HG03280 (cell line): ENCODE measurements at regions not wholly inside any gene's neighbourhood (a gene's known extent, or its start where the extent isn't known, plus 50 kb on each side); places are given as distances from the start of the nearest gene placed in this dataset.
"Not testable (repeated sequence)": the region's sequence is repeated elsewhere in the genome, so short reads cannot be mapped to it uniquely, and the experiment has no call there.

Experiments used
- ATAC-seq: cut with Tn5 transposase; IDR thresholded peaks from one replicate; pipeline ENCODE4 v1.9.1; 2021; ENCODE audit warnings: mild to moderate bottlenecking, moderate library complexity; ENCODE audit not compliant: unreplicated experiment

DNA sequence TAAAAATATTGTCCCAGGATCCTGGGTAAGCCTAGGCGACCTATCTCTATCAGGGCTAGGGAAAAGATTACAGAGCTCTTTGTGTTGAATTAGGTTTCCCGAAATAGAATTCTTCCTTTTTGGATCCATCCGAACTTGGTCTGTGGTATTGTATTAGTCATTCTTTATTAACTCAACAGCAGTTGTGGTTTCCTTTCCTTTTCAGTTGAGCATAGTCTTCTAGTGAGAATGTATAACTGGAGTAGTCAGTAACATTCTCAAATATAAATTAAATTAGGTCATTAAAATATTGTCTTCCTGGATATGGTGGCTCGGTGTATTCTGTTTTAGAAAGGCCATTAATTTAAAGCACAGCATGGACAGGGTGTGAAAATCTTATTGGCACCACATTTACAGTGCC is 520.4 kb downstream of the NLGN4X start:
- no peak for ATAC-seq

DNA sequence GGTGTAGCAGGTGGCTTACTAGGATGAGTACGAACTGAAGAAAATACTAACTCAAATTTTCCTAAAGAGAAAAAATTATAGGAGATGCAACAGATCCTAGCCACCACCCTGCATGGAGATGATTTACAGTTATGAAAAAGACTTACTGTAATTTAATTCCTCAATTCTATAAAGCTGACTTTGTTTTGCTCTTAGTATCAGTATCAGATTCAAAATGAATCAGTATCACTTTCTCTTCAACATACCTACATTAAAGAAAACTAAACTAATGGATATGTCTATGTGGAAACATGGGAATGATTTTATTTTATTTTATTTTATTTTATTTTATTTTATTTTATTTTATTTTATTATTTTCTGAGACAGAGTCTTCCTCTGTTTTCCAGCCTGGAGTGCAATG is 525.8 kb downstream of the NLGN4X start:
- ATAC-seq: no peak

DNA sequence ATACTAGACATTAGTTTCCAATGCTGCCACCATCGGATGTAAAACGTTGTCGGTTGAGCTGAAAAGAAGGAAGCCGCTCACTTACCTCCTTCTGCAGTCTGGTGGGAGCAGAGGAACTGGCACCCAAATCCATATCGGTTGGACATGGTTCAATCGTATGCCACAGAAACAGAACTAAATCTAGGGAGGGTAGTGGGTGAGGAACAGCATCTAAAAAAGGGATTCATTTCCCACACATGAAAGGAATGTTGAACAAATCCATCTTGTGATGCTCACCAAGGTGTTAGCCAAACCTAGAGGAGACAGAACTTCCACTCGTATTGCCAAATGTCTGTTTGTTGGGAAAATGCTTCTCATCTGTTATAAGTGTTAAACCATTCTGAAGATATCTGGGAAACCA is 532.7 kb downstream of the NLGN4X start:
- no peak for ATAC-seq

DNA sequence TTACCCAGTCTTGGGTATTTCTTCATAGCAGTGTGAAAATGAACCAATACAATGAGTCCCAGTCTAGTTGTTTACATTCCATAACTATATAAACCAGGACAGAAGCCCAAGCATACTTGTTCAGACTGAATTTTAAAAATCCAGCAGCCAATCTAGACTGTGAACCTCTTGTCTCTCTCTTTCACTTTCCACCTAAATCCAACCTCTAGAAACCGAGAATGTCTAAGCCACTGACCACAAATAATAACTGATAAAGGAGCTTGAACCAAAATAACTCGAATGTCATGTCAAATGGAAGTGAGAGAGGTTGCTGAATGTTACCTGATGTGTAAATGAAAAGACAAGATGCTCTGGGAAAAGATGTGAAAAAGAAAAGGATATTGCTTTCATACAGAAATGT is 544.7 kb downstream of the NLGN4X start:
- ATAC-seq: no peak

DNA sequence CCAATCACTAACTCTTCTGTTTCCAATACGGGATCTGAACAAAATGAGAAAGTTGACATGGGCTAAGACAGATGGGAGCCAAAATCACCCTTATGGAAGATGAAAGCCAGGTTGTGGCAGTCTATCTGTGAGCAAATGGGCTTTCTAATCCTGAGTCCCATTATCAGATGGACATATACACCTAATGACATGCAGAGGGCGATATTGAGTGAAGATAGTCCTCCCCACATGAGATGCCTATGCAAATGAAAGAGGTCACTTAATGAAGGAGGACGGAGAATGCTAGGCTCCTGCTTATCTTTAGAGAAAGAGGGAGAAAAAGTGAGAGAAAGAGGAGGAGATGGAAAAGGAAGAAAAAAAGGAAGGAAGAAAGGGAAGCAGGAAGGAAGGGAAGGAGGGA is 547.5 kb downstream of the NLGN4X start:
- no peak for ATAC-seq

DNA sequence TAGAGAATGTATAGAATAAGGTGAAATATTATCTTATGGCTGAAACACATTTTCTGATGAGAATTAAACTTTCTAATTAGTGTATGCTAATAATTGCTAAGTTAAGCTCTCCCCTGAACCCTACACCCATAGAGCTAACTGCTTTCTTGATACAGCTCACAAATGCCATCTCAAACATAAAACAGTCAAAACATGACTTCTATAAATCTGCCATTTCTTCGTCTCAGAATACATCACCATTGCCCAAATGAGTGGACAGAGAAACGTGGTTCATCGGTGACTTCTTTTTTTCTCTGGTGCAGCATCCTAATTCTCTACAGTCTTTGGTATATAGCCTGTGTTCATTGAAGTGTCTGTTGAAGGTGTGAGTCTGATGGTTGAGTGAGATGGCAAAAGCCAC is 554.6 kb downstream of the NLGN4X start:
- no peak for ATAC-seq

DNA sequence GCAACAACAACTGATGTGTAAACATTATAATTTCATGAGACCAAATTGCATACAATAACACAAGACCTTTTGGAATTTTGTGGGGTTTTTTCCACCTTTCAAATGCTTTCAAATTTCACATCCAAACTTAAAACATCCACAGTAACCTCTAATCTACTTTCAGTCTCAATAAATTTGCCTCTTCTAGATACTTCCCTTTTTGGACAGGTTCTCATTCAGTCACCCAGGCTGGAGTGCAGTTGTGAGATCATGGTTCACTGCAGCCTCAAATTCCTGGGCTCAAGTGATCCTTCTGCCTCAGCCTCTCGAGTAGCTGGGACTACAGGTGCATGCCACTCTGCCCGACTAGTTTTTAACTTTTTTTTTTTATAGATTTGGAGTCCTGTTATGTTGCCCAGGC is 556.6 kb downstream of the NLGN4X start:
- ATAC-seq: no peak

DNA sequence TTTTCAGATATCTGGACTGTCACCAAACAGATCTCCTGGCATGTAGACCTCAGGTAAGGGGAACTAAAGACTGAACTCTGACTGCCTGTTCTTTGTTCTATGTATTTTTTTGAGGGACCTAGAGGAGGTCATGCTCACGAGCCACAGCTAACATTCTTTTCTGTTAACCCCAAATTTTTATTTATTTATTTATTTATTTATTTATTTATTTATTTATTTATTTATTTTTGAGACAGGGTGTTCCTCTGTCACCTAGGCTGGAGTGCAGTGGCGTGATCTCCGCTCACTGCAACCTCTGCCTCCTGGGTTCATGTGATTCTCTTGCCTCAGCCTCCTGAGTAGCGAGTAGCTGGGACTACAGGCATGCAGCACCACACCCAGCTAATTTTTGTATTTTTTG is 562.0 kb downstream of the NLGN4X start:
- not testable (repeated sequence) for ATAC-seq

DNA sequence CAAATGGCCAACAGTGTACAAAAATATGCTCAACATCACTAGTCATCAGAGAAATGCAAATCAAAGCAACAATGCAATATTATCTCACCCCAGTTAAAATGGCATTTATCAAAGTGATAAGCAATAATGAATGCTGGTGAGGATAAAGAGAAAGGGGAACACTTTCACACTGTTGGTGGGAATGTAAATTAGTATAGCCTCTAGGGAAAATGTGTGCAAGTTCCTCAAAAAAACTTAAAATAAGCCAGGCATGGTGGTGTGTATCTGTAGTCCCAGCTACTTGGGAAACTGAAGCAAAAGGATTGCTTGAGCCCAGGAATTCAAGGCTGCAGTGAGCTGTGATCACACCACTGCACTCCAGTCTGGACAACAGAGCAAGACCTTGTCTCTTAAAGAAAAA is 572.1 kb downstream of the NLGN4X start:
- no peak for ATAC-seq

DNA sequence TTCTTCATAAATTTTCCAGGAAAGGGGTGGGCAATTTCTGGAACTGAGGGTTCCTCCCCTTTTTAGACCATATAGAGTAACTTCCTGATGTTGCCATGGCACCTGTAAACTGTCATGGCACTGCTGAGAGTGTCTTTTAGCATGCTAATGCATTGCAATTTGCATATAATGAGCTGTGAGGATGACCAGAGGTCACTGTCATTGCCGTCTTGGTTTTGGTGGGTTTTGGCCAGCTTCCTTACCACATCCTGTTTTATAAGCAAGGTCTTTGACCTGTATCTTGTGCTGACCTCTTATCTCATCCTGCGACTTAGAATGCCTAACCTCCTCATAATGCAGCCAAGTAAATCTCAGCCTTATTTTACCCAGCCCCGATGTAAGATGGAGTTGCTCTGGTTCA is 577.8 kb downstream of the NLGN4X start:
- no peak for ATAC-seq

DNA sequence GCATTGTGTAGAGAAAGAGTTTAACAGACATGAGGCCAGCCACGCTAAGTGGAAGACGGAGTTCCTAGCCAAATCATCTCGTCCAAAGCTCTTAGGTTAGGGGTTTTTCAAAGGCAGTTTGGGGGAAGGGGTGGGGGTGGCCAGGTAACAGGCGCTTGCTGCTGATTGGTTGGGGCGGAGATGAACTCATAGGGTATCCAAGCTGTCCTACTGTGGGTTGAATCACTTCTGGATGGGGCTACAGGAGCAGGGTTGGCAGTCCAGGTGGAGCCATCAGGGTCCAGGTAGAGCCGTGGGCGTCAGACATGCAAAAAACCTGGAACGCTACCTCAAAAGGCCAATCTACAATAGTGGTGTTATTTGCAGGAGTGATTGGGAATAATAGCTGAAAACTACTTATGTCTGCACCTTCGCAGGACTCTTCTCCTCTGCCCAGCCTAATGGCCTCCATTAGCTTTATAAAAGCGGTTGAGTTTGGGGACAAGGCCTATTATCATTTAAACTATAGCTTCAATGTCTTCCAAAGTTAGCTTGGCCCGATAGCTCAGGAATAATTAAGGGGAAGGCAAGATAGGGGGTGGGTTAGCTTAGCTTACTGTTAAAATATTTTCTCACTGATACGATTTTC is 579.6 kb downstream of the NLGN4X start:
- ATAC-seq: no peak

DNA sequence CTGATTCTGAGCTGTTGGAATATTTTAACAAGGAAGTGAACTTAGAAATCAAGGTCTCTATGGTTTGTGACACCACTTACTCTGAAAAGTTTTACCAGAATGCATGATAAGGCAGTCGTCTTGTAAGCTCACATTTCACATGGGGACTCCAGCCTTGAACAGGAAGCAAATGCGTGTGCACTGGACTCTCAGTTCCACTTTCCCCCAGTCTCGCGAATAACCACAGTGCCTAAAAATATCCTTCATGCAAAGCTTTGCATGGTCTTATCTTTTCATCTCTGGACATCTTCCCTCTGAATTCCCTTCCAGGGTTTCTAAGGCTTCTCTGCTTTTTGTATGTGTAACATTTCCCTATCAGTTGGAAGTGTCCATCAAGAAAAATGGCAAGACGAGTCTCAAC is 581.8 kb downstream of the NLGN4X start:
- ATAC-seq: peak; percentile 99

DNA sequence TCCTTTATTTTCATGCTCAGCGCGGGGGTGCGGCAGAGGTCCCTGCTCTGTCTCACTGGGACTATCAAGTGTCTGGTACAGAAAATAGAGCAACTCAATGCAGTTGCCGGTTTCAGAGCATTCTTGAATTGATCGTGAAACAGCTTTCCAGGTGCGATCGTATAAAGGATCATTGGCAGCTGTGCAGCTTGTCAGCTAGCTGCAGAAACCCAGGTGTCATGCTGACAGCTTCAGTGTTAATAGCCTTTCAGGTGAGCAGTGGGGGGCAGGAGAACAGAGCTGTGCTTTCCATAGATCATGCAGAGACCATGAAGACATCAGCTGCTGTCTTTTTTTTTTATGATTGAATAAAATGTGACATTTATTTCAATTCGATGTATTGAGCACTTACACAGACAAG is 583.9 kb downstream of the NLGN4X start:
- ATAC-seq: no peak

DNA sequence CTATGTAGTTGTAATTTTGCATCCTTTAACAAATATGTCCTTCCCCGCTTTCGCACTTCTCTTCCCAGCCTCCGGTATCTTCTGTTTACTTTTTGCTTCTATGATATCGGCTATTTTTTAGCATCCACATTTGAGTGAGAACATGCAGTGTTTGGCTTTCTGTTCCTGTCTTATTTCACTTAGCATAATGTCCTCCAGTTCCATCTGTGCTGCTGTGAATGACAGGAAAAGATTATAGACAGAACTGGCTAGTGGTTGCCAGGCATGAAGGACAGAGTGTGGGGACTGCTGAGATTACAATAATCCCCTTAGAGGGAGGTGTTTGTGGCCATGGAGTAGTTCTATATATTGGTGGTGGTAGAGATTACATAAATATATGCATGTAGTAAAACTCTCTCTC is 588.6 kb downstream of the NLGN4X start:
- ATAC-seq: no peak

DNA sequence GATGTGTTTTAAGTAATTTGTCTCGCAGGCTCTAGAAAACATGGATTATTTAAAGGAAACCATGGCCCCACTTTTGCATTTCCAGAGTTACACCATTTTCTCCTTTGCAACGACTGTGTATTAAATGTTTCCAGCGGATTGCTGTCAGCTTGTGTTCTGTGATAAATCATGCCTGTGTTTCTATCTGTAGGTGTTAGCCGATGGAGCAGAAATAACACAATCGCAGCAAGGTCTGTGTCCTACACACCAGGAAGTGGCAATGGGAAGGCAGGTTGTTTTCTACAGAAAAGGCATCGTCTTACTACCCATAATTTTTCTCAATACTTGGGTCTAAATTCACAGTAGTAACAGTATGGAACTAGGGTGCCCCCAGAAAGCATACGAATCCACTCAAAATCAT is 590.1 kb downstream of the NLGN4X start:
- no peak for ATAC-seq

DNA sequence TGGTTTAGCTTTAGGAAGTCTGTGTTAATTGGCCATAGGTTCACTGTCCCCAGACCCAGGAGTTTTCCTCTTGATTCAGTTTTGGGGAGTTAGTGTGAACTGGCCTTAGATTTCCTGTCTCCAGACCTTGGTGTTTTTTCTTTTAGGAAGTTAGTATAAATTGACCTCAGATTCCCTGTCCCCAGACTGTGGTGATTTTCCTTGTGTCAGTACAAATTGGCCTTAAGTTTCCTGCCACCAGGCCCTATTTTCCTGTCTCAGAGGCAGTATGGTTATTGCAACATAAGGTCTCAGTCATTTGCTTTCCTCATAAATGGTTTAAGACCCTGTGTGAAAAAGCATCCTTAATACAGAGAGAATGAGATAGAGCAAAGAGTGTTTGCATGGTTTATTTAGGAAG is 595.8 kb downstream of the NLGN4X start:
- no peak for ATAC-seq

DNA sequence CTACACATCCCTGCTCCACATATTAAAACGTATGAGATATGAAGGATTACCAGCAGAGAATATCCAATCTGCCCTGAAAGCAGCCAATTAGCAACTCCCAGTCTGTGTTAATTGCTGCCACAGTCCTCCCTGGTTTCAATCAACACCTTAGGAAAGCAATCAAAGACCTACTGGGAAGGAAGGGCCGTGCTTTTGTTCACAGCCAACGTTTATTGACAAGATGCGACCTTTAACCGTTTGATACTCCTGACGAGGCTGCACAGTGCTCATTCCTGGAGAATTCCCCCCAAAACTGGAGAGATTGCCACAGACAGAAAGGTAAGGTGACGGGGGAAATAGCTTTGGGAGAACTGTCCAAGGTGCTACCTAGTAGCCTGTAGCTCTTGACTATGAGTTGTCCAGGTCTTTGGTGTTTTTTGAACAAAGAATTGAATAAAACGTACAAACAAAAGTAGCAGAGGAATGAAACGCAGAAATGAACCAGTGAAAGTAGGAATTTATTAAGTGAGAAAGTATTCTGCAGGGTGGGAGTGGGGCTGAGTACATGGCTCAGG is 596.5 kb downstream of the NLGN4X start:
- ATAC-seq: no peak

DNA sequence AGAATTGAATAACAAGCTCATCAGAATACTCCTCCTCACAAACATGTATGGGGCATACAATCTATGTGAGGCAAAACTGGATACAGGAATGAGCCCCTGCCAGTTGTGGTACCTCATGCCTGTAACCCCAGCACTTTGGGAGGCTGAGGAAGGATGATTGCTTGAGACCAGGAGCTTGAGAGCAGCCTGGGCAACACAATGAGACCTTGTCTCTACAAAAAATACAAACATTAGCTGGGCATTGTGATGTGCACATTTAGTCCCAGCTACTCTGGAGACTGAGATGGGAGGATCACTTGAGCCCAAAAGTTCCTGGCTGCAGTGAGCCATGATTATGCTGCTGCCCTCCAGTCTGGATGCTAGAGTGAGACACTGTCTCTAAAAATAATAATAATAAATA is 611.0 kb downstream of the NLGN4X start:
- ATAC-seq: no peak

DNA sequence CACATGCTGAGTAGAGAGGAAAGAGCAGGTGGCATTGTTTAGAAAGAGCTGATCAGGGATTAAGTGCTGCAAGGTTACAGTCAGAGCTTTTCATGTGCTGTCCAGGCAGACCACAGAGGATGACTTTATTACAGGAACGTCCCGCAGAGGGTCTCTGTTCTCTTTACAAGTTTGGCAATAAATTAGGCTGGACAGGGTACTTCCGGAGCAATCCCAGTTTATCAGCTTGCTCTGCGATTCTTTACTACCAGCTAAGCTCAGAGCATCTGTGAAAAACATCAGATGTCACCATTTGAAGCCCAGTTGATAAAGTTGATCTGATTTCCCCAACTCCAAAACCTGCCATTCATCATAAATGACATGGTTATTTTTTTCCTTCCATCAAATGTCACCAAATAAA is 633.1 kb downstream of the NLGN4X start:
- no peak for ATAC-seq

DNA sequence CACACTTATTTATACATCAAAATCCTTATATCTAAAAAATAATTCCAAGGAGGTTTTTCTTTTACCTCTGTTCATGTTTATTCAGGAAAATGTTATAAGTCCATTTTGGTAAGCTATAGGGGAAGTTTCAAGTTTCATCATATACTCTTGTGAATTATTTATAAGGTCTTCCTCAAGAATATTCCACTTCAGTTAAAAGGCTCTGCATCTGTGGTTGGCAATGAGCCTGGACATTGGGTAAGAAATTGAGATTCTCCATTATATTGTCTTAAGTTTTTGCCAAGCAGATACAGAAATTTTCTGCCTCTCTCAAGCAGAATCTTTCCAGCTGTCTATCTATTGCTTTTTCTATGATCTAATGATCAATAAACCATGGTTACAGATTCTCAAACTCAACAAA is 641.9 kb downstream of the NLGN4X start:
- no peak for ATAC-seq

DNA sequence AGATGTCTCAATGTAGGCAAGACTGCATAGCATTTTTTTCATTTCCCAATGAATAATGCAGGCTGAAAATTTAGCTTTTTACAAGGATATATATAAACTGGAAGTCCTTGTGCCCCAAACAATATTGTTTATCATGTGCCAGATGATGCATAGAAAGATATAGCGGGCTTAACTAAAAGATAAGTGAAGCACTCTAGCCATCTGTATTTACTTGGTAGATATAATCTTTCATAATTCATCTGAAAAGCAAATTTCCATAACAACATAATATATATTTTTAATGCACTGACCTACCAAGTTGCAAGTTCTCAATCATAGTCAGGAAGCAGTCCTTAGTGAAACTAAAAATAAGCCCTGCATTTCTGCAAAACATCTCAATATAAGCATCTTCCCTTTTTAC is 653.3 kb downstream of the NLGN4X start:
- ATAC-seq: no peak

DNA sequence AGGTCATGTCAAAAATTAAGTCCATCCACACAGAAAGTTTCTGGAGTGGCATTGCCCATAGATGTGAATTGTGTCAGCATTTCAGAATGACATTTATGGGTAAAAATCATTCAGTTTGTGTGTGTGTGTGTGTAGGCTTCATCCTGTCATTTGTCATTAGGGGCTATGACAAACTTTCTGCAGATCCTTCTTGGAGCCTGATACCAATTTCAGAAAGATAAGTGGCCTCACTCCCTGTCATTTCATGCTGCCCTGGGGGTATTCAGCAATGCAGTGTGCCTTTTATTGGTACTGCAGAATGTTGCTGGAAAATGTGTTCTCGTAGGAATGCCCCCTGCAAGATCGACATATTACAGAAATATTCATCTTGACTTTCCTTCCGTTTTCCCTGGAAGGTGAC is 659.7 kb downstream of the NLGN4X start:
- no peak for ATAC-seq

DNA sequence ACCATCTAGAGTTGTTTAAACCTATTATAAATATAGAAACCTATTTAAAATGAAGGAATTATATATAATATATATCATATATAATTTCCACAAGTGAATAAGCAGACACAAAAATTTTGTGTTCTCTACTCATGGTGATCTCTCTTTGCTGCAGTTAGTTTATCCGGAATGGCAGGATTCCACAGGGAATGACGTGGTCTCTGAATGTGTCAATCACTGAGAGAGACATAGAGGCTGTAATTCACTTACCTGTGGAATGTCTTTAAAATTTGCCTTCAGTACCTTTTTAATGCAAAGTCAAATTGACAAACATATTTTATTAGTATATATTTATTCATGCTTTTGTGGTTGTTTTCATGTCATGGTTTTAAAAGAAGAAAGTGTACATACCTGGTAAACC is 669.3 kb downstream of the NLGN4X start:
- no peak for ATAC-seq
